Upper lobe of left lung (tissue), 6 donors: ENCODE measurements at regions not wholly inside any gene's neighbourhood (a gene's known extent, or its start where the extent isn't known, plus 50 kb on each side); places are given as distances from the start of the nearest gene placed in this dataset.
"Not testable (repeated sequence)": the region's sequence is repeated elsewhere in the genome, so short reads cannot be mapped to it uniquely, and the experiment has no call there.

Experiments used
- ATAC-seq, 2 donors: fragments of 200-7000 bp; cut with Tn5 transposase; one replicate each; pipeline ENCODE4 v1.9.1; 2022; ENCODE audit warnings: mild to moderate bottlenecking in 2 of 2, moderate library complexity in 2 of 2; ENCODE audit not compliant: low FRiP score in 2 of 2
- DNase-seq, 2 donors: peaks; one replicate each; pipeline ENCODE4 v3.0.0-alpha.2; 2019 to 2020
- H3K27ac ChIP-seq, 4 donors: fragments of 200-600 bp; sonication (generic); one replicate each; pipeline ENCODE4 v1.5.1; 2016 to 2019
- H3K27me3 ChIP-seq, 4 donors: fragments of 200-600 bp; sonication (generic); one replicate each; pipeline ENCODE4 v1.5.1; 2017 to 2019
- H3K36me3 ChIP-seq, 4 donors: fragments of 200-600 bp; sonication (generic); one replicate each; pipeline ENCODE4 v1.5.1; 2016 to 2019
- H3K4me1 ChIP-seq, 4 donors: fragments of 200-600 bp; sonication (generic); one replicate each; pipeline ENCODE4 v1.5.1; 2018 to 2019
- H3K4me3 ChIP-seq, 4 donors: fragments of 200-600 bp; sonication (generic); one replicate each; pipeline ENCODE4 v1.5.1; 2017 to 2019; ENCODE audit warnings: mild to moderate bottlenecking in 2 of 4, moderate library complexity in 1 of 4
- H3K9me3 ChIP-seq, 4 donors: fragments of 200-600 bp; sonication (generic); one replicate each; pipeline ENCODE4 v1.5.1; 2018 to 2019
- EP300 ChIP-seq, 4 donors: sonication (generic); formaldehyde crosslinking; IDR thresholded peaks; one replicate each; pipeline ENCODE4 v1.5.1; 2017; ENCODE audit warnings: antibody characterized with exemption in 4 of 4, control low read depth in 2 of 4
- POLR2A ChIP-seq, 4 donors: fragments of 450-650 bp; IDR thresholded peaks; one replicate each; pipeline ENCODE4 v1.5.1; 2016 to 2017; ENCODE audit warnings: antibody characterized with exemption in 4 of 4, mild to moderate bottlenecking in 2 of 4
- POLR2AphosphoS5 ChIP-seq, 2 donors: sonication (generic); formaldehyde crosslinking; IDR thresholded peaks; one replicate each; pipeline ENCODE4 v1.5.1; 2017; ENCODE audit warnings: antibody characterized with exemption in 2 of 2
- WGBS, 2 donors: methylation state at CpG; one replicate each; pipeline ENCODE4 v1.1.5; 2017 to 2018; 5-methylcytosine and 5-hydroxymethylcytosine counted together
- TF ChIP-seq, protein P1 (sequence below), 6 experiments: fragments of 450-650 bp in 4 of 6; fragments of 200-600 bp in 2 of 6; sonication (generic) in 2 of 6; IDR thresholded peaks; one replicate each; pipeline ENCODE4 v1.5.1; 2016 to 2019; ENCODE audit warnings: antibody characterized with exemption in 6 of 6
- donor health status: DM: no; HTN: no; CAD: no; lungs with moderate emphysema.
- donor health status: DM: no; HTN: yes; CAD: no; lungs with severe emphysema.

DNA sequence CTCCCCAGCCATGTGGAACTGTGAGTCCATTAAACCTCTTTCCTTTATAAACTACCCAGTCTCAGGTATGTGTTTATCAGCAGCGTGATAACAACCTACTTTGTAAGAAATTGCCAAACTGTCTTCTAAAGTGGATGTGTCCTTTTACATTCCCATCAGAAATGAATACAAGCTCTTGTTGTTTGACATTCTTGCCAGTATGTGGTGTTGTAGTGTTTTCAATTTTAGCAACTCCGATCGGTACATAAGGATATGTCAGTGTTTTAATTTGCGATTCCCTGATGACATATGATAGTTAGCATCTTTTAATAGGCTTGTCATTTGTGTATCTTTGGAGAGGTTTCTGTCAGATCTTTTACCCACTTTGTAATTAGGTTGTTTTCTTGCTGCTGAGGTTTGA is 1156.3 kb upstream of the CRIM1 start:
- H3K4me1 ChIP-seq: no peaks in the 10 kb centered on the region

DNA sequence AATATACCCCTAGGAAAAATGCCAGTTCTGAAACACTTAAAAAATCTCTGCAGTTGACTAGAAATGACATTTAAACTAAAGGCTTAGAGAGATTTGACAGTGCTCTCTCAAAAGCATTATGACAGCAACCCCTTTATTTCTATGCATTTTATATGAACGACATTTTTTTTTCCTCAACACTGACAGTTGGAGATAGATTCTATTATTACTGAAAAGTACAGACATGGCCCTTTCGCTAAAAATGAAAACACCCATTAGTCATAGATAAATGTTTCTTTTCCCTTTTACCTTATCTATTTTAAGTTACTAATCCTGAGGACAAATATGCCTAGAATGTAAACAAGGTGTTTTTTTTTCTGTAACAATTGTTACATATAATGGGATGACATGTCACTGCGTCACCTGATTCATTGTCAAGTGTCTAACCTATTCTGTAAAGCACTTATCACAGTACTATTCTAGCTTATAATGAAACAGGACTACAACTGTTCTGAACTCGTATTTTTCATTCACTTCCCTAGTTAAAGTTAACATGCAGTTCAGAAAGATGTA is 1169.6 kb upstream of the CRIM1 start:
- H3K36me3 ChIP-seq: no peaks in the 10 kb centered on the region
- DNase-seq (no peak), ATAC-seq (no peak)
- H3K4me3 ChIP-seq: no peak overlapping the region
- no peaks in the 10 kb centered on the region for H3K4me1 ChIP-seq
- no peak overlapping the region for H3K27ac ChIP-seq
- 55 to 57% methylated on average over 4 of the region's 4 CpGs for whole genome bisulfite sequencing, 2 donors
- TF ChIP-seq EP300 (IDR thresholded peaks at IDR 0.05): no peak
- no peak for TF ChIP-seq POLR2A (IDR thresholded peaks at IDR 0.05)
- no peaks in the 10 kb centered on the region for H3K27me3 ChIP-seq
- no peaks in the 10 kb centered on the region for H3K9me3 ChIP-seq

More for the DNA sequence above, 1156.3 kb upstream of the CRIM1 start:
- WGBS, 2 donors: 85 to 91% methylated on average over 4 of the region's 4 CpGs
- Histone ChIP-seq H3K9me3 (no peaks in the 10 kb centered on the region), H3K36me3 (no peaks in the 10 kb centered on the region), H3K27me3 (no peaks in the 10 kb centered on the region), H3K27ac (no peak overlapping the region), H3K4me3 (no peak overlapping the region)
- TF ChIP-seq POLR2A (IDR thresholded peaks at IDR 0.05) (no peak), EP300 (IDR thresholded peaks at IDR 0.05) (no peak), POLR2AphosphoS5 (IDR thresholded peaks at IDR 0.05) (no peak)
- TF ChIP-seq, protein P1, sequence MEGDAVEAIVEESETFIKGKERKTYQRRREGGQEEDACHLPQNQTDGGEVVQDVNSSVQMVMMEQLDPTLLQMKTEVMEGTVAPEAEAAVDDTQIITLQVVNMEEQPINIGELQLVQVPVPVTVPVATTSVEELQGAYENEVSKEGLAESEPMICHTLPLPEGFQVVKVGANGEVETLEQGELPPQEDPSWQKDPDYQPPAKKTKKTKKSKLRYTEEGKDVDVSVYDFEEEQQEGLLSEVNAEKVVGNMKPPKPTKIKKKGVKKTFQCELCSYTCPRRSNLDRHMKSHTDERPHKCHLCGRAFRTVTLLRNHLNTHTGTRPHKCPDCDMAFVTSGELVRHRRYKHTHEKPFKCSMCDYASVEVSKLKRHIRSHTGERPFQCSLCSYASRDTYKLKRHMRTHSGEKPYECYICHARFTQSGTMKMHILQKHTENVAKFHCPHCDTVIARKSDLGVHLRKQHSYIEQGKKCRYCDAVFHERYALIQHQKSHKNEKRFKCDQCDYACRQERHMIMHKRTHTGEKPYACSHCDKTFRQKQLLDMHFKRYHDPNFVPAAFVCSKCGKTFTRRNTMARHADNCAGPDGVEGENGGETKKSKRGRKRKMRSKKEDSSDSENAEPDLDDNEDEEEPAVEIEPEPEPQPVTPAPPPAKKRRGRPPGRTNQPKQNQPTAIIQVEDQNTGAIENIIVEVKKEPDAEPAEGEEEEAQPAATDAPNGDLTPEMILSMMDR (IDR thresholded peaks at IDR 0.05): no peak
- DNase-seq: no peak
- ATAC-seq: no peak

DNA sequence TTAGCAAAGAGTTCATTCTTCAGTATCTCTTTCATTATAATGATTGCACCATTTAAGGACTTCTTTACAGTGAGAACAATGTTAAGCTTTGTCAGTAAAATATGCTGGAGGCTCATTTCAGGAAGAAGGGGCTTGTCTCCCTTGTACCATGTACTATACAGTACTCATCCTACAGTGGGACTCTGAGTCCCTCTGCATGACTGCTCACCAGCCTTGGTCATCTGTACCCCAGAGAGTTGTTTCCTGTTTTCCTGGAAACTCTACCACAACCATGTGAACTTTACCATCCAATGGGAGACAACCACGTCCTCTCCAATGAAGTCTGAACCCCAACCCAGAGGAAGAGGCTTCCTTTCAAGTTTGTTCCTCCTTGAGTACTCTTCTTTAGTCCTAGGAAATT is 1171.1 kb upstream of the CRIM1 start:
- TF ChIP-seq POLR2A (IDR thresholded peaks at IDR 0.05) (no peak), POLR2AphosphoS5 (IDR thresholded peaks at IDR 0.05) (no peak), EP300 (IDR thresholded peaks at IDR 0.05) (no peak)
- TF ChIP-seq, protein P1 (IDR thresholded peaks at IDR 0.05): no peak
- Histone ChIP-seq H3K9me3 (no peaks in the 10 kb centered on the region), H3K36me3 (no peaks in the 10 kb centered on the region), H3K27me3 (no peaks in the 10 kb centered on the region), H3K4me1 (no peaks in the 10 kb centered on the region), H3K27ac (no peak overlapping the region), H3K4me3 (no peak overlapping the region)
- DNase-seq (no peak), ATAC-seq (no peak)
- 73 to 79% methylated on average over 1 of the region's 1 CpG for WGBS, 2 donors

DNA sequence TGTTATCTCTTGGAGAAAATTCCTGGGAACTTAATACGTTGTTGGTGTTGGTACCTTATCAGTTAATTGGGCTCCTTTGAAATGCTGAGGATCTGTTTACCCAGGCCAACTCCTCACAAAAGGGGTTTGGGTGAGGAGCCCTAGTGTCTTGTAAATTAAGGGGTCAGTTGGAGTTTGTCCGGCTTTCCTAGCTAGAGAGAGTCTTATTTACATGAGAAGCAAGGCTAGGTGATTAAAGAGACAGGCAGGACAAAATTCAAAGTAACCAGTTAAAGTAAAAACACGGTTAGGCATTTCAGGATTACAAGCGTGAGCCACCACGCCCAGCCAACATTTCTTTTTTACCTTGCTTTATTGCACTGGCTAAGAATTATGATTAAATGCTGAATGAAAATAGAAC is 1178.9 kb upstream of the CRIM1 start:
- WGBS, 2 donors: 39 to 41% methylated on average over 5 of the region's 5 CpGs
- not testable (repeated sequence) for H3K27me3 ChIP-seq, H3K27ac ChIP-seq, H3K36me3 ChIP-seq, H3K4me1 ChIP-seq, DNase-seq, ATAC-seq, H3K9me3 ChIP-seq, H3K4me3 ChIP-seq

DNA sequence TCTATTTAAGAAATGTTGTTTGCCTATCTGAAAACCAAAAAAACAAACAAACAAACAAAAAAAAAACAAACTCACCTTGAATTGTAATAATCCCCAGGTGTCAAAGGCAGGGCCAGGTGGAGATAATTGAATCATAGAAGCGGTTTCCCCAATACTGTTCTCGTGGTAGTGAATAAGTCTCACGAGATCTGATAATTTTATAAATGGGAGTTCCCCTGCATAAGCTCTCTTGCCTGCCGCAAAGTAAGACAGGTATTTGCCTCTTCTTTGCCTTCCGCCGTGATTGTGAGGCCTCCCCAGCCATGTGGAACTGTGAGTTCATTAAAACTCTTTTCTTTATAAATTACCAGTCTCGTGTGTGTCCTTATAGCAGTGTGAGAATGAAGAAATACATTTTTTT is 1180.7 kb upstream of the CRIM1 start:
- Histone ChIP-seq H3K36me3 (no peaks in the 10 kb centered on the region), H3K27ac (no peak overlapping the region), H3K27me3 (no peaks in the 10 kb centered on the region), H3K9me3 (no peaks in the 10 kb centered on the region), H3K4me1 (no peaks in the 10 kb centered on the region), H3K4me3 (no peak overlapping the region)
- ATAC-seq (no peak), DNase-seq (no peak)
- TF ChIP-seq EP300 (IDR thresholded peaks at IDR 0.05): no peak
- no peak for TF ChIP-seq POLR2A (IDR thresholded peaks at IDR 0.05)
- no peak for TF ChIP-seq POLR2AphosphoS5 (IDR thresholded peaks at IDR 0.05)
- TF ChIP-seq, protein P1 (IDR thresholded peaks at IDR 0.05): no peak
- WGBS, 2 donors: 83 to 90% methylated on average over 7 of the region's 7 CpGs

DNA sequence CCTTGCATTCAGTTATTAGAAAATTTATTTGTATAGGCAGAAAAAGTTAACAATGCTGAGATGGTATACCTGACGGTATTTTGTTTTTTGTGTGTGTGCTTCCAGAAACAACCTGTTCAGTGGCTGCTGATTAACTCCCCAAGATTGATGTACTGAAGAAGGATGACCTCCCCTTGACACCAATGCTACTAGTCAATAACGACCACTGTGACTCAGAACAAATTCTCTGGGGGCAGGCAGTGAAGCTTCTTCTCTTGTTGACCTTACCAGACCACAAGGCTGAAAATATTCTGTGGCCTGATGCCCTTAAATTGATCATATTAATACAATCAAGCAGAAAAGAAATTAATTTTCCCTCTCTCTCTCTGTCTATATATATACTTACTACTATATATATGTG is 1182.9 kb upstream of the CRIM1 start:
- Histone ChIP-seq H3K9me3 (no peaks in the 10 kb centered on the region), H3K36me3 (no peaks in the 10 kb centered on the region), H3K27me3 (no peaks in the 10 kb centered on the region), H3K4me1 (no peaks in the 10 kb centered on the region), H3K4me3 (no peak overlapping the region), H3K27ac (no peak overlapping the region)
- ATAC-seq (no peak), DNase-seq (no peak)
- 32 to 39% methylated on average over 2 of the region's 2 CpGs for WGBS, 2 donors
- TF ChIP-seq POLR2AphosphoS5 (IDR thresholded peaks at IDR 0.05): no peak
- no peak for TF ChIP-seq POLR2A (IDR thresholded peaks at IDR 0.05)
- no peak for TF ChIP-seq EP300 (IDR thresholded peaks at IDR 0.05)
- TF ChIP-seq, protein P1 (IDR thresholded peaks at IDR 0.05): no peak
